ENCODE measurements at regions not wholly inside any gene's neighbourhood (a gene's known extent, or its start where the extent isn't known, plus 50 kb on each side); places are given as distances from the start of the nearest gene placed in this dataset.
"Not testable (repeated sequence)": the region's sequence is repeated elsewhere in the genome, so short reads cannot be mapped to it uniquely, and the experiment has no call there.

DNA sequence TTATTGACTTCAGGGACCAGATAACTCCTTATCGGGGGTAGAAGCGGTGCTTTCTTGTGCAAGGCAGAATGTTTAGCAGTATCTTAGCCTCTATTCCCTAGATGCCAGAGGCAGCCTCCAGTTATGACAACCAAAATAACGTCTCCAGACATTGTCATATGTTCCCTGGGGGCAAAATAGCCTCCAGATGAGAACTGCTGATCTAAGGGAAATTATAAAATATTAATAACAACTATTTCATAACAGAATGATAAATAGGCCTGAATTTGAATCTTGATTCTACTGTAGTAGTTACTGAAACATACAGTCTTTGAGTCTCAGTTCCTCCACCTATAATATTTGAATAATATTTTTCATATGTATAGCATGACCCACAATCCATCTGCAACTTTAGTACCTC lies 1431.3 kb downstream of the ZPLD1 start:
- no peak for DNase-seq (ENCODE audit: low read depth in 2 of 2)

GRCh38 chr3:103873021-103873420 lies 1438.2 kb downstream of the ZPLD1 start:
- no peak for DNase-seq (ENCODE audit: low read depth in 2 of 2)

- no peak for DNase-seq (ENCODE audit: low read depth in 2 of 2)
Measured at GRCh38 chr3:103873897-103874545, 1439.2 kb downstream of the ZPLD1 start.

DNA sequence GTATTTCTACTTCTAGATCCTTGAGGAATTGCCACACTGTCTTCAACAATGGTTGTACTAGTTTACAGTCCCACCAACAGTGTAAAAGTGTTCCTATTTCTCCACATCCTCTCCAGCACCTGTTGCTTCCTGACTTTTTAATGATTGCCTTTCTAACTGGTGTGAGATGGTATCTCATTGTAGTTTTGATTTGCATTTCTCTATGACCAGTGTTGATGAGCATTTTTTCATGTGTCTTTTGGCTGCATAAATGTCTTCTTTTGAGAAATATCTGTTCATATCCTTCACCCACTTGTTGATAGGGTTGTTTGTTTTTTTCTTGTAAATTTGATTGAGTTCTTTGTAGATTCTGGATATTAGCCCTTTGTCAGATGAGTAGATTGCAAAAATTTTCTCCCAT lies 1447.0 kb downstream of the ZPLD1 start:
- not testable (repeated sequence) for DNase-seq (ENCODE audit: low read depth in 2 of 2)

GRCh38 chr3:103889675-103890074 lies 1454.9 kb downstream of the ZPLD1 start:
- DNase-seq (ENCODE audit: low read depth in 2 of 2) = no peak

DNA sequence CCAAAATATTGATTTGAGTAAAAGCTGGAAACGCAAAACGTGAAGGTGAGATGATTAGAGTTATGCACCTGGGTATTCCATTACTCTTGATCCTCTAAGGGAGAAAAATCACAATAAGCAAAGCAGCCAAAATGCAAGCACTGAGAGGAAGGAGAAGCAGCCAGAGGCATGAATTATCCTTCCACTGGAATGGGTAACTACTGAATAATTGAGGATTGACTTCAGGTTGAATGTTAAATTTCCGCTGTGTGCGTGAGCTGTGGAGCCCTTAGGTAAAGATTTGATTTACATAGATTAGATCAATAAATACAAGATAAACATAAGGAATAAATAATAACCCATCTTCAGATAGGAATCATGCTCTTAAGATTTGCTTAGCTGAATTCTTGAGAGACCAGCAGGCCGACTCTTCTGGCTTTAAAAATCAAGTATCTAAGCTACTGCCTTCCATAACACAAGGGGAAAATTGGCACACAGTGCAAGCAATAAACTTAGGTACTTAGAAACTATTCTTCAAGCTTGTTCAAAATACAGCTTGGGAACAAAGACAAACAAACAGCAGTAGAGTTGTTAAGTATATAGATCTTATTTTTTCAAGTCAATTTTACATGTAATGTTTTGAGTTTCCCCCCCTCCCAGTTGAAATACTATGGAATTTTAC lies 1459.5 kb downstream of the ZPLD1 start:
- DNase-seq (ENCODE audit: low read depth in 2 of 2) = no peak

- DNase-seq (ENCODE audit: low read depth in 2 of 2) = no peak
Measured at GRCh38 chr3:103899328-103899727, 1464.5 kb downstream of the ZPLD1 start.

- DNase-seq (ENCODE audit: low read depth in 2 of 2) = no peak
Measured at GRCh38 chr3:103904991-103905390, 1461.7 kb upstream of the ALCAM start.

- no peak for DNase-seq (ENCODE audit: low read depth in 2 of 2)
Measured at GRCh38 chr3:103906304-103906703, 1460.4 kb upstream of the ALCAM start.

GRCh38 chr3:103906808-103907207 lies 1459.9 kb upstream of the ALCAM start:
- no peak for DNase-seq (ENCODE audit: low read depth in 2 of 2)

DNA sequence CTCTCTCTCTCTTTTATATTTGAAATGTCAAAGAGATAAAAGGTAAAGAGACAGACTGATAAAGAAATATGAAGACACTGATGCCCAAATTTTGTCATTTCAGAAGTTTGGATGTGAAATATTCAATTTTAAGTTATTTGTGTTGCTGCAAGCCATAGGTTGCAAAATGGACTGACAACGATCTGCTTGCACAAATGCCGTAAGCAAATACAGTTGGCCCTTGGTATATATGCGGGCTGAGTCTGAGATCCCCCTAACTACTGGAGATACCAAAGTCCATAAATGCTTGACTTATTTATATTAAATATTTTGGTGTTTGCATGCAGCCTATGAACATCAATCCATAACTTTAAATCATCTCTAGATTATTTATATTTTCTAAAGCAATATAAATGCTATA lies 1459.1 kb upstream of the ALCAM start:
- DNase-seq (ENCODE audit: low read depth in 2 of 2) = no peak

- no peak for DNase-seq (ENCODE audit: low read depth in 2 of 2)
Measured at GRCh38 chr3:103909395-103909794, 1457.3 kb upstream of the ALCAM start.

- DNase-seq (ENCODE audit: low read depth in 2 of 2) = no peak
Measured at GRCh38 chr3:103918336-103918735, 1448.4 kb upstream of the ALCAM start.

DNA sequence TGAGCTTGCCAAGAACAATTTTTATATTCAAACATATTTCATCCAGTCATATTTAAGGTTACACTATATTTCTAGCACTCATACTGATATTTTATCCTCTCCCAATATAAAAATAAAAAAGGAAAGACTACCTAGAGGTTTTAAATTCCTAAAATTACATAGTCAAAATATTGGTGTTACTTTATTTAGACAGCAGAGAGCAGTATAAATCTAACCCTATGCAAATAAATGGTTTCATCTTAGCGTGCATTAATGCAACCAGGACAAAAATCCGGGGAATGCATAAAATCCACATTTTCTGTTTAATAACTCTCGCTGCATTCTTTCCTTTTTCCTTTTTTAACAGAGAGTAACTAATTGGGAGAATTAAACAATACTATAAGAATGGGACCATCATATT lies 1447.4 kb upstream of the ALCAM start:
- DNase-seq (ENCODE audit: low read depth in 2 of 2) = no peak

GRCh38 chr3:103923907-103924306 lies 1442.8 kb upstream of the ALCAM start:
- no peak for DNase-seq (ENCODE audit: low read depth in 2 of 2)

DNA sequence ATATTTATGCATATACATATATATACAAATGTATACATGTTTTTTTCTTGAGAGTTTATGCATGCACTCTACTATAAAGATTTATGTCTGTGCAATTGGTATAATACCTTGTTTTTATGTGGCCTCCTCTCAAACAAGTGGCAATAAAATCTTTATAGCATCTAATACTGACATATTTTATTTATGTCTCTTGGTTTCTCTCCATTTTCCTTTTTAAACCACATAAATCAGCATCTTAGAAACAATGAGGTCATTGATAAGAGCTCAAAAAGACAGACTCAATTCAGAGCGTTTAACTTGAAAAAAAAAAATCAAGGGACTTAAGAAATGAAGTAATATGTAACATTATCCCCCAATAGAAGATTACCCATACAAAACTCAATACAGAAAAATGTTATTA lies 1442.2 kb upstream of the ALCAM start:
- no peak for DNase-seq (ENCODE audit: low read depth in 2 of 2)

- DNase-seq (ENCODE audit: low read depth in 2 of 2) = no peak
Measured at GRCh38 chr3:103926936-103927335, 1439.8 kb upstream of the ALCAM start.

GRCh38 chr3:103927896-103928295 lies 1438.8 kb upstream of the ALCAM start:
- DNase-seq (ENCODE audit: low read depth in 2 of 2) = no peak

DNA sequence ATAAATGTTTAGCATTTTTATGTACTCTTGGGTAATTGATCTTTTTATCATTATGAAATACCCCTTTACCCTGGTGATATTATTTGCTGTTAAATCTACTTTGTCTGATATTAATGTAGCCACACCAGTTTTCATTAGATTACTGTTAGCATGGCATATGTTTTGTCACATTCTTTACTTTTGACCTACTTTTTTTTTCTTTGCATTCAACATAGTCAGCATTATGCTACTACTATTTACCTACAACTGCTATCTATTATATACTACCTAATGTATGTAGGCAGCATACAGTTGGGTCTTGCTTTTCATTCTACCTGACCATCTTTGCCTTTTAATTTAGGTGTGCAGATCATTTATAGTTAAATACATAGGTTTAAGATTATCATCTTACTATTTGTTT lies 1429.6 kb upstream of the ALCAM start:
- no peak for DNase-seq (ENCODE audit: low read depth in 2 of 2)

- no peak for DNase-seq (ENCODE audit: low read depth in 2 of 2)
Measured at GRCh38 chr3:103947062-103947461, 1419.6 kb upstream of the ALCAM start.

DNA sequence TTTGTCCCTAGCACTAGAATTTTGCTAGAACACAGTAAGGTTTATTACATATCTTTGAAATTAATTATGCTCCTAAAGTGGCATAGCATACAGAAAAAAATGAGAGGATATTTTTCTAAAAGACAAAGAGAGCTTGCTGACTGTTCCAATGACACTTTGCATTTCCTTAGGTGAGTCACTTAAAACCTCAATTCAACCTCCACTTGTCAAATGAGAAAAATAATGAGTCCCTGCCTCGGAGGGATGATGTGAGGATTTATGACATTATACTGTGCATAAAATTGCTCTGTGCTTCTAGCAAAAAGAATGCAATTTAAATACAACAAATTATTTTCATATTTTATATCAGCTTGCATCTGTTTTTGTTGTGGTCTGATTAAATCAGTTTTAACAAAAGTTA lies 1417.0 kb upstream of the ALCAM start:
- no peak for DNase-seq (ENCODE audit: low read depth in 2 of 2)

GRCh38 chr3:103950676-103951075 lies 1416.0 kb upstream of the ALCAM start:
- no peak for DNase-seq (ENCODE audit: low read depth in 2 of 2)

GRCh38 chr3:103953796-103954195 lies 1412.9 kb upstream of the ALCAM start:
- no peak for DNase-seq (ENCODE audit: low read depth in 2 of 2)

GRCh38 chr3:103960819-103961218 lies 1405.9 kb upstream of the ALCAM start:
- DNase-seq (ENCODE audit: low read depth in 2 of 2) = no peak

Data from dermis microvascular lymphatic vessel endothelial cell (primary cell).